Stomach smooth muscle (tissue), 2 donors: ENCODE measurements at regions not wholly inside any gene's neighbourhood (a gene's known extent, or its start where the extent isn't known, plus 50 kb on each side); places are given as distances from the start of the nearest gene placed in this dataset.

Source experiments
- H3K27ac ChIP-seq: one replicate; pipeline ENCODE4 v1.7.0; 2013; ENCODE audit warnings: mild to moderate bottlenecking, low read length, inconsistent platforms
- H3K27me3 ChIP-seq, 2 donors: one replicate each; pipeline ENCODE4 v1.7.0; 2013; ENCODE audit warnings: low read length in 2 of 2; ENCODE audit not compliant: insufficient read depth in 2 of 2, control insufficient read depth in 1 of 2
- H3K36me3 ChIP-seq, 2 donors: one replicate each; pipeline ENCODE4 v1.7.0; 2013; ENCODE audit warnings: low read length in 2 of 2; ENCODE audit not compliant: control insufficient read depth in 2 of 2, insufficient read depth in 2 of 2
- H3K4me1 ChIP-seq: one replicate; pipeline ENCODE4 v1.7.0; 2013; ENCODE audit warnings: low read length; ENCODE audit not compliant: control insufficient read depth, insufficient read depth
- H3K4me3 ChIP-seq, 2 donors: one replicate each; pipeline ENCODE4 v1.7.0; 2013; ENCODE audit warnings: low read length in 2 of 2
- H3K9ac ChIP-seq, 2 donors: one replicate each; pipeline ENCODE4 v1.7.0; 2013; ENCODE audit warnings: low read length in 2 of 2, mild to moderate bottlenecking in 1 of 2
- H3K9me3 ChIP-seq, 2 donors: one replicate each; pipeline ENCODE4 v1.7.0; 2013; ENCODE audit warnings: low read length in 2 of 2; ENCODE audit not compliant: control insufficient read depth in 2 of 2
- donor health status: healthy.
- donor health status: Pancreatic carcinoma.

DNA sequence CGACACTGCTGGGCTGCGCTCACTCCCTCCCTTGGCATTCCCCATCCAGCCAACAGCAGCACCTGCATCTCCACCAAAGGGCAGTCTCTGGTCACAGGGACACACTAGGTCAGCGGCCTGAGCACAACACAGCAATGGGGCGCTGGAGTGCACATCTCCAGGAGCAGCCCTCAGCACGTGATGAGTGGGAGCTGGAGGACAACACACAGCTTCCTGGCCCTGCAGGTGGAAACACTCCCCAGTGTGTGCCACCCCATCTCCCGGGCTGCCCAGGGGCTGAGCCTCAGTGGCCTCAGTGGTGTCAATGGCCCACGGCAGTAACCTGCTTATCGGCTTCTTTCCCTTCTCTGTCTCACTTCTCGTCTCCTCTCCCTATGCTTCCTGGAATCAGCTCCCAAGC lies 96.8 kb upstream of the VSTM2B start:
- H3K36me3 ChIP-seq = no peaks in the 10 kb centered on the region
- H3K27ac ChIP-seq = no peak overlapping the region
- no peaks in the 10 kb centered on the region for H3K4me1 ChIP-seq
- H3K9me3 ChIP-seq = peaks cover 0 to 4% of the 10 kb centered on the region in 2 donors
- H3K9ac ChIP-seq = no peak overlapping the region
- H3K4me3 ChIP-seq = no peak overlapping the region
- H3K27me3 ChIP-seq = peaks cover 0 to 15% of the 10 kb centered on the region in 2 donors

DNA sequence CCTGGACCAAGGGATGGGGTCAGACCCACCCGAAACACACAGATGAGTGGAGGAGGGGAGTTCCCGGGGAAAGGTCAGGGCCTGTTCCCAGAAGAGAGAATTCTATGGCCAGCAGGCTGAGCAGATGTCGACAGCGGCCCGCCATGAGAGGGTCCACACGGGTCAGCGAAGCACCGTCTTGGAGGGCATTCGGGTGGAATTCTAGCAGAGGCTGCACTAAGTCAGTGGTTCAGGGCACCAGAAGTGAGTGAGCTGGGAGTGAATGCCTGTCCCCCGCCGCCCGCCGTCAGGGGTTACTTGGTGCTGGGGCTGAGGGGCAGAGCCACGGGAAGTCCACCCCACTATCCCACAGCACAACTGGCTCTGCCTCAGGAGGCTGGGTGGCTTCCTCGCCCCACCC lies 96.2 kb upstream of the VSTM2B start:
- Histone ChIP-seq H3K36me3 (no peaks in the 10 kb centered on the region), H3K27ac (no peak overlapping the region), H3K9me3 (peaks cover 0 to 1% of the 10 kb centered on the region in 2 donors), H3K9ac (no peak overlapping the region), H3K27me3 (peaks cover 0 to 15% of the 10 kb centered on the region in 2 donors), H3K4me1 (no peaks in the 10 kb centered on the region), H3K4me3 (no peak overlapping the region)

DNA sequence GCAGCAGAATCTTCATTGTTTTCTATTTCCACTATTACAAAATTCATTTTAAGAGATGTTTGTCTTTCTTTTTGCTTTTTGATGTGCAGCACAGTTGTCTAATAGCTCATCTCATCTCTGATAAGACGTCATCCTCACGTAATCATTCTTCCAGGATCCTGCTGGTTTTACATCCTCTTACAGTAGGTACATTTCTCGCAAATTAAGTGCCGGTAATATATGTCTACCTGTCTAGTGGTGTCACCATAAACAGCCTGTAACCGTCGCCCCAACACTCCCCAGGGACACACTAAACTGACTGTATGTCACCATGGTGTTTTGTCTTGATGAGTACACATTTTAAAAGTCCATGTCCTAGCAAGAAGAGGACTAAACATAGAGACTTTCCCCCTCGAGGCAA lies 94.5 kb upstream of the VSTM2B start:
- H3K27me3 ChIP-seq = peaks cover 0 to 8% of the 10 kb centered on the region in 2 donors

DNA sequence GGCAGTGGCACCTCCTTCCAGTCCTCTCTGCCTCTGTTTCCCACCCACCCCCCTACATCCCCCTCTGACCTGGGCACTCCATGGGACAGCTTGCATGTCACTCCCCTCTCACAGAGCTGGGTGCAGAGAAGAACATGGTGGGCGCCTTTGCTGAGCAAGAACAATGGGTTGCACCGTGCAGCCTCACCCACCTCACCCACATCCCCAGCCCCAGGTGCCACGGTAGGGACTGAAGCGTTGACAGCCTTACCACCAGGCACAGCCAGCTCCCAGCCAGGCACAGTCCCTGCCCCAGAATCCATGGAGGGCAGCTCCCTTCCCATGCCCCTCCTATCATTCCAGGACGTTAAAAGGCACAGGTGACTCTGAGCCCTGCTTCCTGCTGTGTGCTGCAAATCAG lies 93.1 kb upstream of the VSTM2B start:
- Histone ChIP-seq H3K9ac (no peak overlapping the region), H3K27ac (no peak overlapping the region), H3K27me3 (peaks cover 0 to 8% of the 10 kb centered on the region in 2 donors), H3K4me1 (no peaks in the 10 kb centered on the region), H3K4me3 (no peak overlapping the region), H3K9me3 (peaks cover 0 to 5% of the 10 kb centered on the region in 2 donors), H3K36me3 (no peaks in the 10 kb centered on the region)

More for the DNA sequence above, 94.5 kb upstream of the VSTM2B start:
- Histone ChIP-seq H3K4me3 (no peak overlapping the region), H3K27ac (no peak overlapping the region), H3K4me1 (no peaks in the 10 kb centered on the region), H3K9me3 (no peaks in the 10 kb centered on the region), H3K36me3 (no peaks in the 10 kb centered on the region), H3K9ac (no peak overlapping the region)

DNA sequence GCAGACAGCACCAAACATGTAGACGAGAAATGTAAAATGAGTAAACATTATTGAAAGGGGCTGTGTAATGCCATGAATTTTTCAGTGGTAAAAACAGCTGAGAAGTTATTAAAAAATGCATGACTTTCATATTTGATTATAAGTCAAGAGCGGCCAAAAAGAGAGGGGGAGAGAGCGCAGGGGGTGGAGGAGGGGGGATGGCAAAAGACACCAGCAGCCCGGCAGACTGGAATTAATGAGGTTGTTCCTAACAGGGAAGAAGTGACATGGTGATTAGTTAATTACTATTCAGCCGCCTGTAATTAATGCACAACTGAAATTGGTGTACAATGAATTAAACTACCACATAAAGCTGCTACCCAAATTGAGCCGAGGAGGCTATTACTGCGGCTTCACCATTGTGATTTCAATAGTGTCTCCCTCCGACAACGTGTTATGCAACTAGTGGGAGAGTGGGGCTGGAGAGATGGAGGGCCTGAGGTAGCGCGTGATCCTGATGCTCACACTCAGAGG lies 89.1 kb upstream of the VSTM2B start:
- H3K4me1 ChIP-seq = no peaks in the 10 kb centered on the region

DNA sequence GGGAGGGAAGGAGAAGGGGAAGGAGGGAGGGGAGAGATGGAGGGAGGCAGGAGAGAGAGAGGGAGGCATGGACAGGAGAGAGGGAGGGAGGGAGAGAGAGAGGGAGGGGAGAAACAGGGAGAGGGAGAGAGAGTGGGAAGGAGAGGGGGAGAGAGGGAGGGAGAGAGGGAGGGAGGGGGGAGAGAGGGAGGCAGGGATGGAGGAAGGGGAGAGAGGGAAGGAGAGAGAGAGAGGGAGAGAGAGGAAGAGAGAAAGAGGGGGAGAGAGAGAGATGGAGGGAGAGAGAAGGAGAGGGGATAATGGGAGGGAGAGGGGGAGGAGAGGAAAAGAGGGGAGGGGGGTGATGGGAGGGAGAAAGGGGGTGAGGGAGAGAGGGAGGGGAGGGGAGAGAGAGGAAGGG lies 86.8 kb upstream of the VSTM2B start:
- Histone ChIP-seq H3K27me3 (peaks cover 0 to 2% of the 10 kb centered on the region in 2 donors), H3K9ac (no peak overlapping the region), H3K4me3 (no peak overlapping the region), H3K9me3 (peaks cover 0 to 27% of the 10 kb centered on the region in 2 donors), H3K4me1 (no peaks in the 10 kb centered on the region), H3K36me3 (no peaks in the 10 kb centered on the region), H3K27ac (no peak overlapping the region)

More for the DNA sequence above, 89.1 kb upstream of the VSTM2B start:
- H3K9me3 ChIP-seq = peaks cover 0 to 17% of the 10 kb centered on the region in 2 donors
- no peak overlapping the region for H3K9ac ChIP-seq
- no peak overlapping the region for H3K4me3 ChIP-seq
- no peak overlapping the region for H3K27ac ChIP-seq
- H3K27me3 ChIP-seq = peaks cover 0 to 8% of the 10 kb centered on the region in 2 donors
- no peaks in the 10 kb centered on the region for H3K36me3 ChIP-seq

DNA sequence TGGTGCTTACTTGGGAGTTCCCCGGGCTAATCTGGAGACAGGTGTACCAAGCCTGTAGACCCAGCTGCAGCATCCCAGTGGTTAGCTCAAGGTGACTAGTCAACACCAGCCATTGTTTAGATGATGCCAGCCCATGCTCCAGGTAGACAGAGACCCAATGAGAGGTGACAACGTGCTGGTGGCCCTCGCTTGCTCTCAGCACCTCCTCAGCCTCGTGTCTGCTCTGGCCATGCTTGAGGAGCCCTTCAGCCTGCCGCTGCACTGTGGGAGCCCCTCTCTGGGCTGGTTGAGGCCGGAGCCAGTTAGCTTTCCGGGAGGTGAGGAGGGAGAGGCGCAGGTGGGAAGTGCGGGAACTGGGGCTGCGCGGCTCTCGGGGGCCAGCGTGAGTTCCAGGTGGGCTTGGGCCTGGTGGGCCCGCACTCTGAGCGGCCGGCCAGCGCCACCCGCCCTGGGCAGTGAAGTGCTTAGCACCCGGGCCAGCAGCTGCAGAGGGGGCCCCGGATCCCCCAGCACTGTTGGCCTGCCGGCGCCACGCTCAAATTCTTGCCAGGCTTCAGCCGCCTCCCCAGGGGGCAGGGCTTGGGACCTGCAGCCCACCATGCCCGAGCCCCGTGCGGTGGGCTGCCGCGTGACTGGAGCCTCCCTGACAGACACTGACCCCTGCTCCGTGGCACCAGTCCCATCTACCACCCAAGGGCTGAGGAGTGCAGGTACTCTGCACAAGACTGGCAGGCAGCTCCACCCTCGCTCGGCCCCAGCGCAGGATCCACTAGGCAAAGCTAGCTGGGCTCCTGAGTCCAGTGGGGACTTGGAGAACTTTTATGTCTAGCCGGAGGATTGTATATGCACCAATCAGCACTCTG lies 85.9 kb upstream of the VSTM2B start:
- H3K9me3 ChIP-seq = peaks cover 0 to 27% of the 10 kb centered on the region in 2 donors
- no peak overlapping the region for H3K4me3 ChIP-seq
- H3K4me1 ChIP-seq = no peaks in the 10 kb centered on the region
- H3K9ac ChIP-seq = no peak overlapping the region
- H3K36me3 ChIP-seq = no peaks in the 10 kb centered on the region
- peaks cover 0 to 2% of the 10 kb centered on the region in 2 donors for H3K27me3 ChIP-seq
- no peak overlapping the region for H3K27ac ChIP-seq

DNA sequence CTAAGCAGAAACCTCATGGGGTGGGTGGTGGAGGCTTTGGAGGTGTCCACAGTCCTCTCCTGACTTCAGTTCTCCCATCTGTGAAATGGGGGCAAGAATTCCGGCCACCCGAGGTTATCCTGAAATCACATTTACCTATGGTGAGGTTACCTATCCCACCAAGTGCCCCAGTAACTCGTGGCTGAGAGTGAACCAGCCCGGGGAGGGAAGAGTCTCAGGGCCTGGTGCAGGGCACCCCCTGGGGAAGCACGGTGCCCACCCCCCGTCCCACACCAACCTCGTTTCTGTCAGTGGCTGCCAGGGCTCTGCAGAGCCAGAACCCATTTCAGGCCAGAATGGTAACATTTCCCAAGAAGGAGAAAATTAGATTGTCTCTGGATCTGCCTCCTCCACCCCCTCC lies 83.7 kb upstream of the VSTM2B start:
- Histone ChIP-seq H3K4me1 (no peaks in the 10 kb centered on the region), H3K27ac (no peak overlapping the region), H3K36me3 (no peaks in the 10 kb centered on the region), H3K9ac (no peak overlapping the region), H3K4me3 (no peak overlapping the region), H3K27me3 (peaks cover 0 to 3% of the 10 kb centered on the region in 2 donors), H3K9me3 (peaks cover 0 to 27% of the 10 kb centered on the region in 2 donors)

DNA sequence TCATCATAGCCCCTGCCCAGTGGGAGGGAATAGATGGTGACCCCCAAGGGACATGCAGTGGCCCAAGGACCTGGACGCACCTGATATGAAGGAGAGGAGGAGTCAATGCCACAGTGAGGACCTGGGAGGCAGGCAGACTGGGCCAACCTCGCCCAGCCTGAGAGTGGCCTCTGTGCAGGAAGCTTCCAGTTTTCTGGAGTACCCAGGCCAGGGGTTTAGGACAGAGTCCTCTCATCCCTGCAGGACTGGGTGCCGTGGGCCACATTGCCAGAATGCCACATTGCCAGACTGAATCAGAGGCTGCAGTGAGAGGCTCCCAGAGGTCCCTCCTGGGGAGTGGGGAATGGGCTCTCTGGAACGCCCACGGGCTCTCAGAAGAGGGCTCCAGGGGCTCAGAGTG lies 82.9 kb upstream of the VSTM2B start:
- no peaks in the 10 kb centered on the region for H3K36me3 ChIP-seq
- no peak overlapping the region for H3K27ac ChIP-seq
- peaks cover 0 to 25% of the 10 kb centered on the region in 2 donors for H3K9me3 ChIP-seq
- peaks cover 3% of the 10 kb centered on the region in 2 donors for H3K27me3 ChIP-seq
- H3K4me1 ChIP-seq = no peaks in the 10 kb centered on the region
- no peak overlapping the region for H3K9ac ChIP-seq
- H3K4me3 ChIP-seq = no peak overlapping the region

DNA sequence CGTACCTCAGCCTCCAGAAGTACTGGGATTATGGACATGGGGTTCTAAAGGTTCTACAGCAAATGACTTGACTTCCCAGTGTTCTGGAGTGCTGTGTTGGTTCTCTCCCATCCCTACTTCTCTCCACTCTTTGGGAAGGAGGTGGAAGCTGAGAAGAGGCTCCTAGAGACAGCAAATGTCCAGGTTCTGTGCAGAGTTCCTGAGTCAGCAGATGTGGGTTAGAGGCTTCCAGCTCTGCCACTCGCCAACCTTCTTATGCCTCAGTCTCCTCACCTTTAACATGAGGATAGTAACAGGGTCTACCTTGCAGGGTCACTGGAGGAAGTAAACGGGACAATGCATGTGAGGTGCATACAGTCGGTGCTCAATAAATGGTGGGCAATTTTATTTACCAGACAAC lies 80.5 kb upstream of the VSTM2B start:
- Histone ChIP-seq H3K9ac (no peak overlapping the region), H3K27me3 (peaks cover 3% of the 10 kb centered on the region in 2 donors), H3K36me3 (no peaks in the 10 kb centered on the region), H3K27ac (no peak overlapping the region), H3K4me3 (no peak overlapping the region), H3K9me3 (peaks cover 0 to 21% of the 10 kb centered on the region in 2 donors), H3K4me1 (no peaks in the 10 kb centered on the region)

DNA sequence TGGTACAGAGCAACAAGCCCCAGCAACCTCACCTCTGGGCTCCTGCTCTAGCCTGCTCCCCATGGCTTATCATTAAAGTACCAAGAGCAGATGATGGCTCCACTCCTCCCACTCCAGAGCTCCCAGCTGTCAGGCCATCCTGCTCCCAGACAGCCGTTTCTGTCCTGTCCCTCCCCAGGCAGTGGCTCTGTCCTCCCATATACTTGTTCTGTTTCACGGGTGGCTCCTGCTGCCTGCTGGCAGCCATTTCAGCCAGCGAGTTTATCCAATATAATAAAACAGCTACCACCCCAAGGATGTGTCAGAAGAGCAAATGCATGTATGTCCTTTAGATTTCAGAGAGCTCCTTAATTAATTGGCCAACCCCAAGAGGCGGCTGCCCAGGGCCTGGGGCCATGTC lies 79.4 kb upstream of the VSTM2B start:
- no peak overlapping the region for H3K9ac ChIP-seq
- H3K9me3 ChIP-seq = peaks cover 0 to 16% of the 10 kb centered on the region in 2 donors
- no peak overlapping the region for H3K27ac ChIP-seq
- H3K4me3 ChIP-seq = no peak overlapping the region
- peaks cover 3% of the 10 kb centered on the region in 2 donors for H3K27me3 ChIP-seq
- no peaks in the 10 kb centered on the region for H3K36me3 ChIP-seq
- no peaks in the 10 kb centered on the region for H3K4me1 ChIP-seq
